GM12801 (cell line): ENCODE measurements at regions not wholly inside any gene's neighbourhood (a gene's known extent, or its start where the extent isn't known, plus 50 kb on each side); places are given as distances from the start of the nearest gene placed in this dataset.

Experiments
- TF ChIP-seq, protein P1 (sequence below): IDR thresholded peaks from one replicate; pipeline ENCODE4 v1.5.1; 2011; ENCODE audit warnings: control low read depth; ENCODE audit not compliant: insufficient read length; ENCODE audit errors: extremely low read depth

DNA sequence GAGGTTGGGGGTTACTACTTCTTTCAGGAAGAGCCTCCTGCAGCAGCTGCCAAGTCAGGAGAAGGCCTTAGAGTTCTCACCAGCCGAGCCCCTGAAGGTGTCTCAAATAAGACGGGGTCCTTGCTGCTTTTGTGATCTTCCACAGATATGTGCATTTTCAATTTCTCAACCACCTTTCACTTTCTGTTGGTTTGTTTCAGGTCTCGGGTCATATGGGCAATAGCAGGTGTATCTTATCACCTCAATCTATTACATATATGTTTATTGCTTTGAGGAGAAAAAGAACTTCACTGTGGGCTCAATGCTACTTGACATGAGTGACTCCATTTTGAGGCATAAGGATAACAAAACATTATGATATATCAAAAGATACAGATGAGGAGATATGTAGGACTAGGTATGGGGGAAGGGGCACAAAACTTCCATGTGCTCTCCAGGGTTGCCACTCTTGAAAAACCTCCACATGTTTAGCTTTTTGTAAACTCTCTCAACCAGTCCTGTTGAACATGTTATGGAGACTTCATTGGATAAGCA, 1171.4 kb upstream of the ADGRL2 start:
- TF ChIP-seq, protein P1, sequence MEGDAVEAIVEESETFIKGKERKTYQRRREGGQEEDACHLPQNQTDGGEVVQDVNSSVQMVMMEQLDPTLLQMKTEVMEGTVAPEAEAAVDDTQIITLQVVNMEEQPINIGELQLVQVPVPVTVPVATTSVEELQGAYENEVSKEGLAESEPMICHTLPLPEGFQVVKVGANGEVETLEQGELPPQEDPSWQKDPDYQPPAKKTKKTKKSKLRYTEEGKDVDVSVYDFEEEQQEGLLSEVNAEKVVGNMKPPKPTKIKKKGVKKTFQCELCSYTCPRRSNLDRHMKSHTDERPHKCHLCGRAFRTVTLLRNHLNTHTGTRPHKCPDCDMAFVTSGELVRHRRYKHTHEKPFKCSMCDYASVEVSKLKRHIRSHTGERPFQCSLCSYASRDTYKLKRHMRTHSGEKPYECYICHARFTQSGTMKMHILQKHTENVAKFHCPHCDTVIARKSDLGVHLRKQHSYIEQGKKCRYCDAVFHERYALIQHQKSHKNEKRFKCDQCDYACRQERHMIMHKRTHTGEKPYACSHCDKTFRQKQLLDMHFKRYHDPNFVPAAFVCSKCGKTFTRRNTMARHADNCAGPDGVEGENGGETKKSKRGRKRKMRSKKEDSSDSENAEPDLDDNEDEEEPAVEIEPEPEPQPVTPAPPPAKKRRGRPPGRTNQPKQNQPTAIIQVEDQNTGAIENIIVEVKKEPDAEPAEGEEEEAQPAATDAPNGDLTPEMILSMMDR = no peak

DNA sequence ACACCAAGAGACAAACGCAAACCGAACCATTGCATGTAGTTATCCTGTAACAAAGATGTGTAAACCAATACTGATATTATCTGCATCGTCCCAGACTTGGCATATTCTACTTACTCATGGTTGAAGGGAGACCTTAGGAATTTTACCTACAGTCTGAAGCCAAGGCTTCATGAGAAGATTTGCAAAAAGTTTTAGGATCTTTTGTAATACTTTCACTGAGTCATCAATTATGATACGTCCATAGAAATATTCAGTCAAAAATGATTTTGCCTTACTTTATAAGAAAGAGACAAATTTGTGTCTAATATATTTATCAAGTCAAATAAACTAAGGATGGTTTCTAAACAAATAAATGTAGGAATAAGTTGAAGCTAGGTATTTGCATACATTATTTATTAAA, 1176.1 kb upstream of the ADGRL2 start:
- TF ChIP-seq, protein P1 = no peak

DNA sequence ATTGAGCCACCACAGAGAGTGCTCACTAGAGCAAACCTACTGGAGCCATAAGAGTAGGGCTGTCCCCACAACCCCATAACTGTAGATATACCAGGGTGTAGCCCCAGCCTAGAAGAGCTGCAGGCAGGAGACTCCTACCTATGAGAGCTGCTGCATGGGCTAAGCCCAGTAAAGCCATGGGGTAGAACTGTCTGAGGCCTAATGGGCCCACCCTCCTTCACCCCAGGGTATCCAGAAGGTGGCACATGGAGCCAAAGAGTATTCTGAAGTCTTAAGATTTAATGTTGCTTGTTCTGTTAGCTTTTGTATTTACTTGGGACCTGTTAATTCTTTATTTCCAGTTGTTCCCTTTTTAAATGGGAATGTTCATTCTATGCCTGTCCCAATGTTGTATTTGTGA, 1193.7 kb upstream of the ADGRL2 start:
- TF ChIP-seq, protein P1 = no peak

DNA sequence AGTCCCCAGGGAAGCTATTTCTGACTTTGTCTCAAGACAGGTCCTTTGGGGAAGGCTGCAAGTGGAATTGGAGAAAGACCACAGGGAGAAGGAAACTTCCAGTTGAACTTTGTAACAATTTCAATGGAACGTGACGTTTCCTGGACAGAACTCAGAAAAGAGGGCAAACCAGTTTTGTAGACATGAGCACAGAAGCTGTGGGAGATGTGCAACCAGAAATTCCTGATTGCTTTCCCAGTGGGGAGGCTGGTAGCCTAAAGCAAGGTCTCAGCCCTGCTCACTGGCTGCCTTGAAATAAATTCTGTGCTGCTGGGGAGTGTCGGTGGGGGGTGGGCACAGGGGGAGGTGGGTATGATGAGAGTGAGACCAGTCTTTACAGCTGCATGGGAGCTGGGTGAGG, 1206.7 kb upstream of the ADGRL2 start:
- TF ChIP-seq, protein P1 = no peak

DNA sequence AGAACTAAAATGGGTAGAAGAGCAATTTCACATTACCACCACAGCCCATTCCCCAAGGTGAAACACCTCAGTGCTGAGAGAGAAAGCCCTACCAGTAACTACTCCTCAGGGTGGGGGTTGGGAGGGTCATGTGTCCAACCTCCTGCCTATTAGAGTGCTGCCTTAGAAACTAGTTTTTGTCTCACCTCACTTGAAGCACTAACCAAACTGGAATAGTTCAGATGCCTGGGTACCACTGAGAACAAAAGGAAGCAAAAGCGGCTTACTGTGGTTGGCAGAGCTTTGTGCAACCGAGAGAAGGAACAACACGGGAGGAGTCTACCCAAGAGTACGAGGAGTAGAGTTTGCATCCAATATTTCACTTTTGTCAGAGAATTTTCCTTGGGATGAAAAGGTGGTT, 1207.5 kb upstream of the ADGRL2 start:
- TF ChIP-seq, protein P1 = no peak

DNA sequence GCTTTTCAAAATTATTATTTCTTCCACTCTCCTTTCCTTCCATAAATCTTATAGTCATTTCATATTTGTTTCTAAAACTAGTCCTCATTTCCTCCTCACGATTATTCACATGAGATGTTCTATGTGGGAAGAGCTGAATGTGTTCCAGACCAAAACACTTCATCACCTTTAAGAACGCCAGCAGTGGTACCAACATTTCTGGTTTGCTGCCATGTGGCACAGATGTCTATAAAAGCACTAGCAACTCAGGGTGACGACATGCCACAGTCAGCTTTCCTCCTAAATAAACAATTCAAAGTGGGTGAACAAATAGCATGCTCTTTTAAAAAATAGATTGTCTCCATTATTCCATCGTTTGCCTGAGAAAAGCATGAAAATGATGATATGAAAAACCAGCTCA, 1217.8 kb upstream of the ADGRL2 start:
- TF ChIP-seq, protein P1 = no peak

DNA sequence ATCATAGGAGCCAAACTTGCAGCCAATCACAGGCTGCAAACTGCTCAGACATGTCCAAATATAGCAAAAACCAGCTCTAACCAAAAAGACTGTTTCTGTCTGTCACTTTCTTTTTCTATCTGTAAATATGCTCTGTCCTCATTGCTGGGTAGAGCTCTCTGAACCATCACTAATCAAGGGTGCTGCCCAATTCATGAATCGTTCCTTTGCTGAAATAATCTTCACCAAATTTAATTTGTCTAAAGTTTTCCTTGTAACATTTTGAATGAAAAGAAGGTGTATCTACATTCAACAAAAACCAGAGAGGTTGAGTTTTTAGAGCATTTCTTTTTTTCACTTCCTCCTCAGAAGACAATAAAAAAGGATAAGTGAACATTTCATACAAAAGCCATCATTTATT, 1221.7 kb upstream of the ADGRL2 start:
- TF ChIP-seq, protein P1 = no peak

DNA sequence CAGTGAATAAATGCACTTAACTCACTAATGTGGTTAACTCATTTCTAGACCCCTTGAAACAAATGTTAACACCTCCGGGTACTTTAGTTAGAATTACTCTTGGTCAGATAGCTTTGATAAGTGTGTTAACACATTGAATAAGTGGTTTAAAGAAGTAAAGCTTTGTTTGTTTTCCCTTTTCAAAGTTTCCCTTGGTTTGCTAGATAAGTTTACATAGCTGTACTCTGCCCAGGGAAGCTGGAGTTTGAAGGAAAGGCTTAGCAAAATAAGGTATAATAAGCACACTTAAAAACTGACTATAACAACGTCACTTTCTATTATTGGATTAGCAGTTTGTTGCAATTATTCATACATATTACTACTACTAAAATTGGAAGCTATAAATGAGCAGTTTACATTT, 1233.9 kb upstream of the ADGRL2 start:
- TF ChIP-seq, protein P1 = no peak
